ENCODE measurements at regions not wholly inside any gene's neighbourhood (a gene's known extent, or its start where the extent isn't known, plus 50 kb on each side); places are given as distances from the start of the nearest gene placed in this dataset.

GRCh38 chr11:70710192-70710591, 311.9 kb downstream of the CTTN start:
- H3K18ac ChIP-seq (ENCODE audit: insufficient read length, low read depth, low read length): no peak overlapping the region
- no peaks in the 10 kb centered on the region for H4K20me1 ChIP-seq (ENCODE audit: control insufficient read depth, insufficient read depth, insufficient read length)
- no peak overlapping the region for H4K8ac ChIP-seq (replicated peaks; ENCODE audit: insufficient read length, low read depth, low read length)
- no peak overlapping the region for H3K4ac ChIP-seq (ENCODE audit: low read depth, low read length)
- no peak for TF ChIP-seq CTCF (conservative IDR thresholded peaks at IDR 0.05)
- H3K23me2 ChIP-seq (ENCODE audit: insufficient read length, low read depth, low read length, poor library complexity, severe bottlenecking): no peaks in the 10 kb centered on the region
- H2AFZ ChIP-seq (ENCODE audit: low read length): no peak overlapping the region
- no peaks in the 10 kb centered on the region for H3K9me3 ChIP-seq (ENCODE audit: control insufficient read depth, low read depth, low read length)
- H3K27ac Mint-ChIP-seq: peak overlapping the region in 2 of 3 experiments; percentile 8 to 74; a peak in 2 of 7 replicates
- DNase-seq: no peak
- H3K27me3 Mint-ChIP-seq (ENCODE audit: low read depth): peaks cover 5% of the 10 kb centered on the region
- H2BK15ac ChIP-seq (ENCODE audit: low read depth, low read length): no peak overlapping the region
- peaks cover 0 to 4% (median 0%) of the 10 kb centered on the region in 3 experiments; a peak in 3 of 7 replicates for H3K36me3 Mint-ChIP-seq (ENCODE audit: insufficient read depth in 1 of 3, low read depth in 3 of 3)
- no peak overlapping the region for H2BK20ac ChIP-seq (ENCODE audit: low read depth, low read length, poor library complexity, severe bottlenecking)
- no peak overlapping the region for H2BK120ac ChIP-seq (ENCODE audit: low read depth, low read length, poor library complexity, severe bottlenecking)
- H4K91ac ChIP-seq (ENCODE audit: insufficient read length, low read depth, low read length): no peak overlapping the region
- no peak overlapping the region for H3K23ac ChIP-seq (ENCODE audit: insufficient read length, low read depth, low read length)
- no peak overlapping the region for H2BK12ac ChIP-seq (ENCODE audit: insufficient read length, low read depth, low read length)
- no peak overlapping the region for H2AK5ac ChIP-seq (ENCODE audit: insufficient read length, low read length)
- H4K5ac ChIP-seq (ENCODE audit: insufficient read length, low read depth, low read length): no peak overlapping the region
- H3K56ac ChIP-seq (ENCODE audit: insufficient read length, low read depth, low read length): no peak overlapping the region
- no peak overlapping the region for H3K4me2 ChIP-seq (ENCODE audit: insufficient read depth, insufficient read length, low read length)
- H3T11ph ChIP-seq (ENCODE audit: low read length): no peak overlapping the region
- H3K4me1 Mint-ChIP-seq: peaks cover 19 to 34% of the 10 kb centered on the region in 2 experiments
- H3K4me3 Mint-ChIP-seq: no peak overlapping the region; a peak in 1 of 5 replicates
- peak overlapping the region; percentile 6; the same call in 1 of the 2 replicates for H3K14ac ChIP-seq (ENCODE audit: insufficient read depth, low read length)
- no peaks in the 10 kb centered on the region for H3K79me1 ChIP-seq (ENCODE audit: insufficient read depth, low read depth, low read length, poor library complexity, severe bottlenecking)
- H3K9me3 Mint-ChIP-seq: no peaks in the 10 kb centered on the region; a peak in 1 of 5 replicates
- no peaks in the 10 kb centered on the region for H3K27me3 ChIP-seq (ENCODE audit: insufficient read depth, low read length)
- no peak overlapping the region for H3K27ac ChIP-seq (ENCODE audit: insufficient read length, low read depth, low read length)
- WGBS (ENCODE audit: extremely low coverage, insufficient read length, low lambda C conversion rate): no CpG with 5 or more reads among the region's 11 CpGs
- peaks cover 2% of the 10 kb centered on the region; the same call in 1 of the 2 replicates for H3K4me1 ChIP-seq (ENCODE audit: insufficient read depth, low read length)
- H3K9ac ChIP-seq (ENCODE audit: extremely low read depth, insufficient read length, low read length): no peak overlapping the region
- no peaks in the 10 kb centered on the region; the same call in 1 of the 2 replicates for H3K79me2 ChIP-seq (ENCODE audit: insufficient read depth, low read length)
- no peak overlapping the region for H2BK5ac ChIP-seq (ENCODE audit: insufficient read length, low read length)
